H9 (cell line): ENCODE measurements at regions not wholly inside any gene's neighbourhood (a gene's known extent, or its start where the extent isn't known, plus 50 kb on each side); places are given as distances from the start of the nearest gene placed in this dataset.
A peak's percentile ranks its signal among the peaks of the same experiment; 100 is the strongest.
"Not testable (repeated sequence)": the region's sequence is repeated elsewhere in the genome, so short reads cannot be mapped to it uniquely, and the experiment has no call there.

Source experiments
- DNase-seq: peaks from one replicate; pipeline ENCODE4 v3.0.0-alpha.2; 2017
- H2AFZ ChIP-seq: one replicate; pipeline ENCODE4 v1.6.1; 2013; ENCODE audit warnings: mild to moderate bottlenecking, low read length, control low read depth, moderate library complexity
- H2AK5ac ChIP-seq: 2 replicates; pipeline ENCODE4 v1.6.1; 2013; ENCODE audit warnings: low read length, control low read depth, mixed read lengths; ENCODE audit not compliant: insufficient read length
- H2BK120ac ChIP-seq: one replicate; pipeline ENCODE4 v1.6.1; 2013; ENCODE audit warnings: low read depth, mild to moderate bottlenecking, low read length, control low read depth, inconsistent platforms; ENCODE audit not compliant: poor library complexity, severe bottlenecking
- H2BK12ac ChIP-seq: 2 replicates; pipeline ENCODE4 v1.6.1; 2013; ENCODE audit warnings: low read length, control low read depth, mixed read lengths, low read depth; ENCODE audit not compliant: insufficient read length
- H2BK15ac ChIP-seq: 2 replicates; pipeline ENCODE4 v1.6.1; 2013; ENCODE audit warnings: low read depth, low read length, control low read depth
- H2BK20ac ChIP-seq: one replicate; pipeline ENCODE4 v1.6.1; 2013; ENCODE audit warnings: low read depth, mild to moderate bottlenecking, low read length, control low read depth, inconsistent platforms; ENCODE audit not compliant: poor library complexity, severe bottlenecking
- H2BK5ac ChIP-seq: 2 replicates; pipeline ENCODE4 v1.6.1; 2013; ENCODE audit warnings: low read length, control low read depth, mixed read lengths; ENCODE audit not compliant: insufficient read length
- H3K14ac ChIP-seq: 2 replicates; pipeline ENCODE4 v1.6.1; 2013; ENCODE audit warnings: low read length, control low read depth; ENCODE audit not compliant: insufficient read depth
- H3K18ac ChIP-seq: 2 replicates; pipeline ENCODE4 v1.6.1; 2013; ENCODE audit warnings: low read depth, mild to moderate bottlenecking, mixed read lengths, low read length, control low read depth; ENCODE audit not compliant: insufficient read length
- H3K23ac ChIP-seq: 2 replicates; pipeline ENCODE4 v1.6.1; 2013; ENCODE audit warnings: low read length, control low read depth, mixed read lengths, low read depth; ENCODE audit not compliant: insufficient read length
- H3K23me2 ChIP-seq: 2 replicates; pipeline ENCODE4 v1.6.1; 2013; ENCODE audit warnings: low read depth, mild to moderate bottlenecking, mixed read lengths, low read length, control low read depth; ENCODE audit not compliant: insufficient read length, poor library complexity, severe bottlenecking
- H3K27ac ChIP-seq: 2 replicates; pipeline ENCODE4 v1.5.1; 2013; ENCODE audit warnings: low read length, control low read depth, mixed read lengths, low read depth; ENCODE audit not compliant: insufficient read length
- H3K27me3 ChIP-seq: 2 replicates; pipeline ENCODE4 v1.6.1; 2013; ENCODE audit warnings: low read length, control low read depth, inconsistent platforms; ENCODE audit not compliant: insufficient read depth
- H3K4ac ChIP-seq: 2 replicates; pipeline ENCODE4 v1.6.1; 2013; ENCODE audit warnings: low read depth, mild to moderate bottlenecking, control low read depth, inconsistent platforms, low read length, moderate library complexity
- H3K4me1 ChIP-seq: 2 replicates; pipeline ENCODE4 v1.6.1; 2013; ENCODE audit warnings: low read length, control low read depth, inconsistent platforms; ENCODE audit not compliant: insufficient read depth
- H3K4me2 ChIP-seq: 2 replicates; pipeline ENCODE4 v1.6.1; 2013; ENCODE audit warnings: low read length, control low read depth, mixed read lengths; ENCODE audit not compliant: insufficient read length, insufficient read depth
- H3K56ac ChIP-seq: 2 replicates; pipeline ENCODE4 v1.6.1; 2013; ENCODE audit warnings: low read depth, mild to moderate bottlenecking, mixed read lengths, low read length, control low read depth; ENCODE audit not compliant: insufficient read length
- H3K79me1 ChIP-seq: 2 replicates; pipeline ENCODE4 v1.6.1; 2013; ENCODE audit warnings: low read depth, mild to moderate bottlenecking, moderate library complexity, low read length, control low read depth, inconsistent platforms; ENCODE audit not compliant: insufficient read depth, poor library complexity, severe bottlenecking
- H3K79me2 ChIP-seq: 2 replicates; pipeline ENCODE4 v1.6.1; 2013; ENCODE audit warnings: low read length, control low read depth, inconsistent platforms; ENCODE audit not compliant: insufficient read depth
- H3K9ac ChIP-seq: 2 replicates; pipeline ENCODE4 v1.6.1; 2013; ENCODE audit warnings: low read length, control low read depth, mixed read lengths; ENCODE audit not compliant: insufficient read length; ENCODE audit errors: extremely low read depth
- H3K9me3 ChIP-seq: one replicate; pipeline ENCODE4 v1.6.1; 2013; ENCODE audit warnings: low read depth, low read length, inconsistent platforms; ENCODE audit not compliant: control insufficient read depth
- H3T11ph ChIP-seq: one replicate; pipeline ENCODE4 v1.6.1; 2013; ENCODE audit warnings: mild to moderate bottlenecking, low read length, control low read depth, inconsistent platforms
- H4K20me1 ChIP-seq: one replicate; pipeline ENCODE4 v1.6.1; 2013; ENCODE audit not compliant: control insufficient read depth, insufficient read length, insufficient read depth
- H4K5ac ChIP-seq: 2 replicates; pipeline ENCODE4 v1.6.1; 2013; ENCODE audit warnings: low read depth, mild to moderate bottlenecking, mixed read lengths, low read length, control low read depth; ENCODE audit not compliant: insufficient read length
- H4K8ac ChIP-seq: replicated peaks from 2 replicates; pipeline ENCODE4 v1.6.1; 2013; ENCODE audit warnings: low read length, control low read depth, mixed read lengths, low read depth; ENCODE audit not compliant: insufficient read length
- H4K91ac ChIP-seq: 2 replicates; pipeline ENCODE4 v1.6.1; 2013; ENCODE audit warnings: low read depth, mild to moderate bottlenecking, moderate library complexity, mixed read lengths, low read length, control low read depth; ENCODE audit not compliant: insufficient read length
- H3K27ac Mint-ChIP-seq, 3 experiments: 2 replicates in 2 of 3; 3 replicates in 1 of 3; pipeline ENCODE4 v1.8.0; 2020 to 2021; ENCODE audit warnings: mixed read lengths in 3 of 3, mild to moderate bottlenecking in 1 of 3, moderate library complexity in 1 of 3
- H3K27me3 Mint-ChIP-seq: 2 replicates; pipeline ENCODE4 v1.8.0; 2021; ENCODE audit warnings: low read depth, mild to moderate bottlenecking, moderate library complexity, mixed read lengths
- H3K36me3 Mint-ChIP-seq, 3 experiments: 2 replicates in 2 of 3; 3 replicates in 1 of 3; pipeline ENCODE4 v1.8.0; 2020 to 2021; ENCODE audit warnings: low read depth in 3 of 3, mixed read lengths in 3 of 3; ENCODE audit not compliant: insufficient read depth in 1 of 3
- H3K4me1 Mint-ChIP-seq, 2 experiments: 2 replicates each; pipeline ENCODE4 v1.8.0; 2020; ENCODE audit warnings: mixed read lengths in 2 of 2
- H3K4me3 Mint-ChIP-seq, 2 experiments: 2 replicates in 1 of 2; 3 replicates in 1 of 2; pipeline ENCODE4 v1.8.0; 2020 to 2021; ENCODE audit warnings: mild to moderate bottlenecking in 2 of 2, mixed read lengths in 2 of 2, moderate library complexity in 1 of 2
- H3K9me3 Mint-ChIP-seq, 2 experiments: 2 replicates in 1 of 2; 3 replicates in 1 of 2; pipeline ENCODE4 v1.8.0; 2020; ENCODE audit warnings: mild to moderate bottlenecking in 2 of 2, mixed read lengths in 2 of 2, moderate library complexity in 1 of 2
- WGBS: extraction: QIAGEN DNeasy Blood & Tissue Kit; methylation state at CpG from one replicate; pipeline ENCODE4 v1.1.7; 2013; ENCODE audit warnings: missing lambda C conversion rate, low lambda C conversion rate, mixed read lengths; ENCODE audit not compliant: insufficient read length; ENCODE audit errors: extremely low coverage; 5-methylcytosine and 5-hydroxymethylcytosine counted together
- TF ChIP-seq, protein P1 (sequence below): fragments of 200-600 bp; sonication (generic); conservative IDR thresholded peaks from 3 replicates; pipeline ENCODE4 v1.8.0; 2021; ENCODE audit warnings: antibody characterized with exemption, mild to moderate bottlenecking

- H3K27me3 Mint-ChIP-seq = peaks cover 7% of the 10 kb centered on the region
- Histone ChIP-seq H4K8ac (no peak overlapping the region), H2BK5ac (no peak overlapping the region), H3K9me3 (no peaks in the 10 kb centered on the region), H3K14ac (no peak overlapping the region), H3K27ac (no peak overlapping the region), H3K9ac (no peak overlapping the region), H2AFZ (no peak overlapping the region), H3K4ac (no peak overlapping the region), H2BK120ac (no peak overlapping the region), H4K91ac (no peak overlapping the region), H3K79me1 (no peaks in the 10 kb centered on the region), H3K4me2 (no peak overlapping the region), H3K79me2 (no peaks in the 10 kb centered on the region), H4K20me1 (no peaks in the 10 kb centered on the region), H3T11ph (no peak overlapping the region), H2BK20ac (no peak overlapping the region), H3K23ac (no peak overlapping the region), H2BK15ac (no peak overlapping the region), H4K5ac (no peak overlapping the region), H3K18ac (no peak overlapping the region), H2BK12ac (no peak overlapping the region), H3K56ac (no peak overlapping the region), H2AK5ac (no peak overlapping the region), H3K23me2 (no peaks in the 10 kb centered on the region), H3K27me3 (no peaks in the 10 kb centered on the region), H3K4me1 (no peaks in the 10 kb centered on the region)
- H3K27ac Mint-ChIP-seq = no peak overlapping the region
- no peaks in the 10 kb centered on the region for H3K9me3 Mint-ChIP-seq
- no CpG with 5 or more reads among the region's 19 CpGs for WGBS
- no peaks in the 10 kb centered on the region; a peak in 1 of 7 replicates for H3K36me3 Mint-ChIP-seq
- H3K4me3 Mint-ChIP-seq = no peak overlapping the region
- peaks cover 12 to 13% of the 10 kb centered on the region in 2 experiments for H3K4me1 Mint-ChIP-seq
- TF ChIP-seq, protein P1, sequence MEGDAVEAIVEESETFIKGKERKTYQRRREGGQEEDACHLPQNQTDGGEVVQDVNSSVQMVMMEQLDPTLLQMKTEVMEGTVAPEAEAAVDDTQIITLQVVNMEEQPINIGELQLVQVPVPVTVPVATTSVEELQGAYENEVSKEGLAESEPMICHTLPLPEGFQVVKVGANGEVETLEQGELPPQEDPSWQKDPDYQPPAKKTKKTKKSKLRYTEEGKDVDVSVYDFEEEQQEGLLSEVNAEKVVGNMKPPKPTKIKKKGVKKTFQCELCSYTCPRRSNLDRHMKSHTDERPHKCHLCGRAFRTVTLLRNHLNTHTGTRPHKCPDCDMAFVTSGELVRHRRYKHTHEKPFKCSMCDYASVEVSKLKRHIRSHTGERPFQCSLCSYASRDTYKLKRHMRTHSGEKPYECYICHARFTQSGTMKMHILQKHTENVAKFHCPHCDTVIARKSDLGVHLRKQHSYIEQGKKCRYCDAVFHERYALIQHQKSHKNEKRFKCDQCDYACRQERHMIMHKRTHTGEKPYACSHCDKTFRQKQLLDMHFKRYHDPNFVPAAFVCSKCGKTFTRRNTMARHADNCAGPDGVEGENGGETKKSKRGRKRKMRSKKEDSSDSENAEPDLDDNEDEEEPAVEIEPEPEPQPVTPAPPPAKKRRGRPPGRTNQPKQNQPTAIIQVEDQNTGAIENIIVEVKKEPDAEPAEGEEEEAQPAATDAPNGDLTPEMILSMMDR = no peak
- DNase-seq = peak; percentile 17
Observed at GRCh38 chr15:77915261-77915960, 162.1 kb downstream of the TBC1D2B start.

- not testable (repeated sequence) for H3K14ac ChIP-seq, H3K56ac ChIP-seq, DNase-seq, H3T11ph ChIP-seq, H2BK120ac ChIP-seq, H2AFZ ChIP-seq, H4K91ac ChIP-seq, H3K4ac ChIP-seq, H3K27ac Mint-ChIP-seq, H2AK5ac ChIP-seq, H3K79me2 ChIP-seq, H3K23ac ChIP-seq, H3K4me2 ChIP-seq, H3K4me3 Mint-ChIP-seq, H3K79me1 ChIP-seq, H2BK20ac ChIP-seq, H3K27me3 Mint-ChIP-seq, H4K8ac ChIP-seq, H3K9ac ChIP-seq, H3K27me3 ChIP-seq, H3K36me3 Mint-ChIP-seq, H3K4me1 ChIP-seq, H3K9me3 ChIP-seq, H2BK15ac ChIP-seq, H3K23me2 ChIP-seq, H3K9me3 Mint-ChIP-seq, H3K18ac ChIP-seq, H3K27ac ChIP-seq, H4K5ac ChIP-seq, H4K20me1 ChIP-seq, H2BK5ac ChIP-seq, H2BK12ac ChIP-seq
- WGBS = no CpG with 5 or more reads among the region's 5 CpGs
- peaks cover 15% of the 10 kb centered on the region in 2 experiments for H3K4me1 Mint-ChIP-seq
Observed at GRCh38 chr15:77914531-77914930, 163.0 kb downstream of the TBC1D2B start.
